ENCODE measurements at regions not wholly inside any gene's neighbourhood (a gene's known extent, or its start where the extent isn't known, plus 50 kb on each side); places are given as distances from the start of the nearest gene placed in this dataset.

DNA sequence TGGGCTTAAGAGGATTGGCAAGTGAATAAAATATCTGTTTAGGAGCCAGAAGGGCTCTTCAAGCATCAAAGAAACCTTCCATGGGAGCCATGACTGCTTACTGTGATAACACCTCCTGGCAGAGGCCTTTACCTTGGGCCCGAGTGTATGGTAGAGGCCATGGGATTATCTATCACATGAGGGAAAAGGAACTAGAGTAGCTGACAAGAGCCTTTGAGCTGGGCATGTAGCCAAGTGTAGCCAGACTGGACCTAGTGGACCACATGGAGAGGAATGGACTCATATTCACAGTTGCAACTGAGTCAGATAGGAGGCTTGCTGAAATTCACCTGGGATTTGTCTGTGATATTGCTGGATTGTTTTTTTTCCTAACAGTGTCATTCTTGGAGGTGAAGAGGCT lies 276.0 kb upstream of the ZFHX3 start:
- TF ChIP-seq, protein P1, sequence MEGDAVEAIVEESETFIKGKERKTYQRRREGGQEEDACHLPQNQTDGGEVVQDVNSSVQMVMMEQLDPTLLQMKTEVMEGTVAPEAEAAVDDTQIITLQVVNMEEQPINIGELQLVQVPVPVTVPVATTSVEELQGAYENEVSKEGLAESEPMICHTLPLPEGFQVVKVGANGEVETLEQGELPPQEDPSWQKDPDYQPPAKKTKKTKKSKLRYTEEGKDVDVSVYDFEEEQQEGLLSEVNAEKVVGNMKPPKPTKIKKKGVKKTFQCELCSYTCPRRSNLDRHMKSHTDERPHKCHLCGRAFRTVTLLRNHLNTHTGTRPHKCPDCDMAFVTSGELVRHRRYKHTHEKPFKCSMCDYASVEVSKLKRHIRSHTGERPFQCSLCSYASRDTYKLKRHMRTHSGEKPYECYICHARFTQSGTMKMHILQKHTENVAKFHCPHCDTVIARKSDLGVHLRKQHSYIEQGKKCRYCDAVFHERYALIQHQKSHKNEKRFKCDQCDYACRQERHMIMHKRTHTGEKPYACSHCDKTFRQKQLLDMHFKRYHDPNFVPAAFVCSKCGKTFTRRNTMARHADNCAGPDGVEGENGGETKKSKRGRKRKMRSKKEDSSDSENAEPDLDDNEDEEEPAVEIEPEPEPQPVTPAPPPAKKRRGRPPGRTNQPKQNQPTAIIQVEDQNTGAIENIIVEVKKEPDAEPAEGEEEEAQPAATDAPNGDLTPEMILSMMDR (conservative IDR thresholded peaks at IDR 0.05; ENCODE audit: low read depth in 2 of 2) = no peak
- TF ChIP-seq EZH2phosphoT487 (IDR thresholded peaks at IDR 0.05; ENCODE audit: unreplicated experiment) (no peak), EZH2 (IDR thresholded peaks at IDR 0.05; ENCODE audit: low read depth, unreplicated experiment) (no peak)
